Caco-2 (cell line): ENCODE measurements at regions not wholly inside any gene's neighbourhood (a gene's known extent, or its start where the extent isn't known, plus 50 kb on each side); places are given as distances from the start of the nearest gene placed in this dataset.

Experiments
- BruUV-seq: library from RNA; stranded (reverse); fragments of 400-500 nt; replicated peaks from 2 replicates; lab custom pipeline; 2021; lab: Mats Ljungman, UMichigan
- CTCF ChIA-PET: fragments of 300-600 bp; sonication (Branson Sonifier 250); formaldehyde crosslinking; loops from one replicate; lab custom pipeline; 2022; ENCODE audit warnings: antibody characterized with exemption; lab: Charles Lee
- POLR2A ChIA-PET: fragments of 300-600 bp; sonication (Branson Sonifier 250); formaldehyde crosslinking; loops from one replicate; lab custom pipeline; 2022; ENCODE audit warnings: antibody characterized with exemption; lab: Charles Lee
- DNase-seq, 2 experiments: peaks; one replicate each; pipeline versions ENCODE4 v3.0.0 to v3.0.0-alpha.2; 2020 to 2022
- H3K27me3 ChIP-seq: replicated peaks from 2 replicates; pipeline ENCODE4 v1.6.0; 2011; ENCODE audit warnings: low read length; ENCODE audit not compliant: control insufficient read depth, insufficient read depth
- H3K36me3 ChIP-seq: 2 replicates; pipeline ENCODE4 v1.5.1; 2011; ENCODE audit warnings: low read length; ENCODE audit not compliant: control insufficient read depth, insufficient read depth
- H3K4me1 ChIP-seq: fragments of 250-450 bp; sonication (Bioruptor Pico); 2 replicates; pipeline ENCODE4 v1.5.1; 2020; ENCODE audit warnings: mild to moderate bottlenecking
- H3K4me3 ChIP-seq: 2 replicates; pipeline ENCODE4 v1.5.1; 2011; ENCODE audit warnings: low read depth, mild to moderate bottlenecking, control low read depth, low read length
- H3K9me3 ChIP-seq: fragments of 250-450 bp; sonication (Bioruptor Pico); 2 replicates; pipeline ENCODE4 v1.5.1; 2020; ENCODE audit warnings: mild to moderate bottlenecking, moderate library complexity
- H3K27ac Mint-ChIP-seq: one replicate; pipeline ENCODE4 v1.8.0; 2022; ENCODE audit warnings: mixed read lengths; ENCODE audit not compliant: unreplicated experiment
- H3K27me3 Mint-ChIP-seq: one replicate; pipeline ENCODE4 v1.8.0; 2022; ENCODE audit warnings: mixed read lengths; ENCODE audit not compliant: insufficient read depth, unreplicated experiment
- H3K36me3 Mint-ChIP-seq: one replicate; pipeline ENCODE4 v1.8.0; 2022; ENCODE audit warnings: mild to moderate bottlenecking, mixed read lengths; ENCODE audit not compliant: insufficient read depth, unreplicated experiment
- H3K4me1 Mint-ChIP-seq: one replicate; pipeline ENCODE4 v1.8.0; 2022; ENCODE audit warnings: low read depth, mixed read lengths; ENCODE audit not compliant: unreplicated experiment
- H3K4me3 Mint-ChIP-seq: one replicate; pipeline ENCODE4 v1.8.0; 2022; ENCODE audit warnings: mild to moderate bottlenecking, moderate library complexity, mixed read lengths; ENCODE audit not compliant: unreplicated experiment
- H3K9me3 Mint-ChIP-seq: one replicate; pipeline ENCODE4 v1.8.0; 2022; ENCODE audit warnings: mixed read lengths; ENCODE audit not compliant: unreplicated experiment
- CTCF ChIP-seq, 2 experiments: fragments of 200-600 bp in 1 of 2; IDR thresholded peaks; 1 replicate in 1 of 2; 2 replicates in 1 of 2; pipeline versions ENCODE4 v1.5.1 to v1.8.0; 2011 to 2022; ENCODE audit warnings: antibody characterized with exemption in 1 of 2, control low read depth in 1 of 2, inconsistent platforms in 1 of 2, low read depth in 1 of 2, low read length in 1 of 2, mild to moderate bottlenecking in 1 of 2, moderate library complexity in 1 of 2; ENCODE audit not compliant: insufficient read depth in 1 of 2, severe bottlenecking in 1 of 2, unreplicated experiment in 1 of 2
- intact Hi-C: fragments of 100-400 bp; cut with micrococcal nuclease; formaldehyde crosslinking; loops from one replicate; pipeline ENCODE4 v1.10.0; 2022; ENCODE audit not compliant: unreplicated experiment

DNA sequence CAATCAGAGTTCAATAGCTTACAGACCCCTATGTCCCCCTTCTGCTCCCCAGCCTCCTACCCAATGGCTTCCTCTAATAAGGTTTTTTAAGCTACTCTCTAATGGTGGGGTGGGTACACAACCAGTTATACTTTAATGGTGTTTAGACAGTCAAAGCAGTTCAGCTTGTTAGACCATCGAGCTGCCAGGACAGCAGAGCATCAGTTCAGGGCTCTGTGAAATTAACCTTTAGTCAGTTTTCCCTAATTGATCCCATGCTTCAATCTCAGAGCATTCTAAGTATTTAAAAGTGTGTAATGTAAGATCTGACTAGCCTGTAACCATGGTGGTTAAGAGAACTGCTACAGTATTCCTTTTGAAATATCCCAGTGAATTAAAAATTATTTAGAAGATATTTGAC is 107.2 kb upstream of the ZNF644 start:
- Mint-ChIP-seq H3K4me1 (no peaks in the 10 kb centered on the region), H3K27me3 (no peaks in the 10 kb centered on the region), H3K4me3 (no peak overlapping the region), H3K36me3 (no peaks in the 10 kb centered on the region), H3K9me3 (no peaks in the 10 kb centered on the region), H3K27ac (no peak overlapping the region)
- Histone ChIP-seq H3K4me3 (no peak overlapping the region), H3K4me1 (no peaks in the 10 kb centered on the region), H3K27me3 (no peaks in the 10 kb centered on the region), H3K36me3 (no peaks in the 10 kb centered on the region), H3K9me3 (no peaks in the 10 kb centered on the region)
- TF ChIP-seq CTCF (IDR thresholded peaks at IDR 0.05; ENCODE audit: insufficient read depth in 1 of 2, low read depth in 1 of 2, low read length in 1 of 2, severe bottlenecking in 1 of 2, unreplicated experiment in 1 of 2): no peak
- CTCF ChIA-PET: interaction anchor here (0.6 kb wide), 1 partner anchor 245 kb away, joined by 3 read pairs; no protein-coding TSS in a partner anchor
- intact Hi-C loops: no loop called here
- POLR2A ChIA-PET: no interaction called here
- no TSS peak for BruUV-seq
- DNase-seq: no peak

DNA sequence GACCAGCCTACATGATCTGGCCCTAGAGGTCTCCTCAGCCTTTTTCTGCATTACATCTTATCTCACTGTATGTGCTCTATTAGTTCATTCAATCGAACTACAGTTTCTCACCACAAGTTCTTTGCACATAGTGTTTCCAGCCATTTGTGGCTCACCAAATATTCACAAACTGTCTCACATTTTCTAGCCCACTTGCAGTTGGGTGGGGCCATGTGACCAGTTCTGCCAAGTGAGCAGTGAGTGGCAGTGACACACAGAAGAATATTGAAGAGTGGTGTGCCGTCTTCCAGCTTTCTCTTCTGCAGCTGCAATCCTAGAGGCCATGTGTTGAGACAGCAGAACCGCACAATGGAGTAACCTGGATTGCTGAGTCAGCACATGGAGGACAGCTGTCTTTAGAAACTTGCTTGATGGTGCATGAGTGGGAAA is 103.2 kb upstream of the ZNF644 start:
- peaks cover 10% of the 10 kb centered on the region for H3K4me1 Mint-ChIP-seq
- no TSS peak for BruUV-seq
- no peak overlapping the region for H3K27ac Mint-ChIP-seq
- POLR2A ChIA-PET: no interaction called here
- Histone ChIP-seq H3K36me3 (no peaks in the 10 kb centered on the region), H3K27me3 (no peaks in the 10 kb centered on the region), H3K4me3 (no peak overlapping the region), H3K4me1 (peaks cover 12% of the 10 kb centered on the region), H3K9me3 (no peaks in the 10 kb centered on the region)
- no peak overlapping the region for H3K4me3 Mint-ChIP-seq
- no peaks in the 10 kb centered on the region for H3K9me3 Mint-ChIP-seq
- no peak for TF ChIP-seq CTCF (IDR thresholded peaks at IDR 0.05; ENCODE audit: insufficient read depth in 1 of 2, low read depth in 1 of 2, low read length in 1 of 2, severe bottlenecking in 1 of 2, unreplicated experiment in 1 of 2)
- H3K36me3 Mint-ChIP-seq: no peaks in the 10 kb centered on the region
- H3K27me3 Mint-ChIP-seq: no peaks in the 10 kb centered on the region
- CTCF ChIA-PET: interaction anchor here (0.6 kb wide), 1 partner anchor 387 kb away, joined by 3 read pairs; no protein-coding TSS in a partner anchor
- intact Hi-C loops: loop anchor here (5.0 kb wide), 1 partner anchor 38 kb away; no protein-coding TSS in a partner anchor
- no peak for DNase-seq

GRCh38 chr1:91124290-91124985 is 102.6 kb upstream of the ZNF644 start:
- no peaks in the 10 kb centered on the region for H3K27me3 Mint-ChIP-seq
- Histone ChIP-seq H3K4me3 (no peak overlapping the region), H3K4me1 (peaks cover 14% of the 10 kb centered on the region), H3K27me3 (no peaks in the 10 kb centered on the region), H3K9me3 (no peaks in the 10 kb centered on the region), H3K36me3 (no peaks in the 10 kb centered on the region)
- H3K27ac Mint-ChIP-seq: no peak overlapping the region
- no peaks in the 10 kb centered on the region for H3K36me3 Mint-ChIP-seq
- H3K4me3 Mint-ChIP-seq: no peak overlapping the region
- H3K4me1 Mint-ChIP-seq: peaks cover 10% of the 10 kb centered on the region
- no peak for DNase-seq
- CTCF ChIA-PET: no interaction called here
- no peak for TF ChIP-seq CTCF (IDR thresholded peaks at IDR 0.05; ENCODE audit: insufficient read depth in 1 of 2, low read depth in 1 of 2, low read length in 1 of 2, severe bottlenecking in 1 of 2, unreplicated experiment in 1 of 2)
- H3K9me3 Mint-ChIP-seq: no peaks in the 10 kb centered on the region
- intact Hi-C loops: loop anchor here (5.0 kb wide), 1 partner anchor 37 kb away; no protein-coding TSS in a partner anchor
- BruUV-seq: no TSS peak
- POLR2A ChIA-PET: no interaction called here
